ENCODE measurements at regions not wholly inside any gene's neighbourhood (a gene's known extent, or its start where the extent isn't known, plus 50 kb on each side); places are given as distances from the start of the nearest gene placed in this dataset.
"Not testable (repeated sequence)": the region's sequence is repeated elsewhere in the genome, so short reads cannot be mapped to it uniquely, and the experiment has no call there.

GRCh38 chr16:6704306-6704930 is 628.2 kb upstream of the RBFOX1 start:
- Histone ChIP-seq H3K27me3 (ENCODE audit: insufficient read depth, low read length) (no peaks in the 10 kb centered on the region), H3K4me1 (ENCODE audit: insufficient read depth, low read length) (no peaks in the 10 kb centered on the region), H2AFZ (ENCODE audit: low read depth, low read length) (no peak overlapping the region), H3K9me3 (ENCODE audit: low read length) (no peaks in the 10 kb centered on the region), H3K36me3 (ENCODE audit: insufficient read depth, low read length) (no peaks in the 10 kb centered on the region), H3K4me3 (ENCODE audit: low read length) (no peak overlapping the region)

- Histone ChIP-seq H3K9me3 (ENCODE audit: low read length) (no peaks in the 10 kb centered on the region), H3K27me3 (ENCODE audit: insufficient read depth, low read length) (no peaks in the 10 kb centered on the region), H2AFZ (ENCODE audit: low read depth, low read length) (no peak overlapping the region), H3K4me3 (ENCODE audit: low read length) (no peak overlapping the region), H3K4me1 (ENCODE audit: insufficient read depth, low read length) (no peaks in the 10 kb centered on the region), H3K36me3 (ENCODE audit: insufficient read depth, low read length) (no peaks in the 10 kb centered on the region)
Measured at GRCh38 chr16:6701096-6701495, 631.5 kb upstream of the RBFOX1 start.

- no peak overlapping the region for H3K4me3 ChIP-seq (ENCODE audit: low read length)
- H3K4me1 ChIP-seq (ENCODE audit: insufficient read depth, low read length): no peaks in the 10 kb centered on the region
- H3K9me3 ChIP-seq (ENCODE audit: low read length): no peaks in the 10 kb centered on the region
- no peaks in the 10 kb centered on the region for H3K27me3 ChIP-seq (ENCODE audit: insufficient read depth, low read length)
- H2AFZ ChIP-seq (ENCODE audit: low read depth, low read length): no peak overlapping the region
- no peaks in the 10 kb centered on the region for H3K36me3 ChIP-seq (ENCODE audit: insufficient read depth, low read length)
Measured at GRCh38 chr16:6698548-6698947, 634.1 kb upstream of the RBFOX1 start.

- H3K36me3 ChIP-seq (ENCODE audit: insufficient read depth, low read length): no peaks in the 10 kb centered on the region
- no peaks in the 10 kb centered on the region for H3K27me3 ChIP-seq (ENCODE audit: insufficient read depth, low read length)
- H2AFZ ChIP-seq (ENCODE audit: low read depth, low read length): no peak overlapping the region
Measured at GRCh38 chr16:6695666-6696065, 637.0 kb upstream of the RBFOX1 start.

GRCh38 chr16:6694636-6695035 is 638.0 kb upstream of the RBFOX1 start:
- Histone ChIP-seq H3K4me3 (ENCODE audit: low read length) (no peak overlapping the region), H2AFZ (ENCODE audit: low read depth, low read length) (no peak overlapping the region), H3K36me3 (ENCODE audit: insufficient read depth, low read length) (no peaks in the 10 kb centered on the region), H3K4me1 (ENCODE audit: insufficient read depth, low read length) (no peaks in the 10 kb centered on the region), H3K9me3 (ENCODE audit: low read length) (no peaks in the 10 kb centered on the region), H3K27me3 (ENCODE audit: insufficient read depth, low read length) (no peaks in the 10 kb centered on the region)

More at GRCh38 chr16:6695666-6696065, 637.0 kb upstream of the RBFOX1 start:
- no peaks in the 10 kb centered on the region for H3K4me1 ChIP-seq (ENCODE audit: insufficient read depth, low read length)
- H3K4me3 ChIP-seq (ENCODE audit: low read length): no peak overlapping the region
- no peaks in the 10 kb centered on the region for H3K9me3 ChIP-seq (ENCODE audit: low read length)

GRCh38 chr16:6693418-6693817 is 639.2 kb upstream of the RBFOX1 start:
- H3K9me3 ChIP-seq (ENCODE audit: low read length); H2AFZ ChIP-seq (ENCODE audit: low read depth, low read length); H3K4me3 ChIP-seq (ENCODE audit: low read length); H3K27me3 ChIP-seq (ENCODE audit: insufficient read depth, low read length); H3K36me3 ChIP-seq (ENCODE audit: insufficient read depth, low read length); H3K4me1 ChIP-seq (ENCODE audit: insufficient read depth, low read length): not testable (repeated sequence)

GRCh38 chr16:6692874-6693273 is 639.8 kb upstream of the RBFOX1 start:
- H3K4me1 ChIP-seq (ENCODE audit: insufficient read depth, low read length): no peaks in the 10 kb centered on the region
- H2AFZ ChIP-seq (ENCODE audit: low read depth, low read length): no peak overlapping the region
- H3K27me3 ChIP-seq (ENCODE audit: insufficient read depth, low read length): no peaks in the 10 kb centered on the region
- no peaks in the 10 kb centered on the region for H3K9me3 ChIP-seq (ENCODE audit: low read length)
- H3K36me3 ChIP-seq (ENCODE audit: insufficient read depth, low read length): no peaks in the 10 kb centered on the region
- H3K4me3 ChIP-seq (ENCODE audit: low read length): no peak overlapping the region

- no peak overlapping the region for H2AFZ ChIP-seq (ENCODE audit: low read depth, low read length)
- no peak overlapping the region for H3K4me3 ChIP-seq (ENCODE audit: low read length)
- no peaks in the 10 kb centered on the region for H3K4me1 ChIP-seq (ENCODE audit: insufficient read depth, low read length)
- H3K36me3 ChIP-seq (ENCODE audit: insufficient read depth, low read length): no peaks in the 10 kb centered on the region
- no peaks in the 10 kb centered on the region for H3K27me3 ChIP-seq (ENCODE audit: insufficient read depth, low read length)
- H3K9me3 ChIP-seq (ENCODE audit: low read length): no peaks in the 10 kb centered on the region
Measured at GRCh38 chr16:6690741-6691140, 641.9 kb upstream of the RBFOX1 start.

- no peaks in the 10 kb centered on the region for H3K27me3 ChIP-seq (ENCODE audit: insufficient read depth, low read length)
- H3K36me3 ChIP-seq (ENCODE audit: insufficient read depth, low read length): no peaks in the 10 kb centered on the region
- no peaks in the 10 kb centered on the region for H3K4me1 ChIP-seq (ENCODE audit: insufficient read depth, low read length)
- H3K9me3 ChIP-seq (ENCODE audit: low read length): no peaks in the 10 kb centered on the region
- H3K4me3 ChIP-seq (ENCODE audit: low read length): no peak overlapping the region
- no peak overlapping the region for H2AFZ ChIP-seq (ENCODE audit: low read depth, low read length)
Measured at GRCh38 chr16:6689643-6690042, 643.0 kb upstream of the RBFOX1 start.

GRCh38 chr16:6687593-6687992 is 645.1 kb upstream of the RBFOX1 start:
- H3K4me3 ChIP-seq (ENCODE audit: low read length): no peak overlapping the region
- no peak overlapping the region for H2AFZ ChIP-seq (ENCODE audit: low read depth, low read length)
- H3K27me3 ChIP-seq (ENCODE audit: insufficient read depth, low read length): no peaks in the 10 kb centered on the region
- H3K36me3 ChIP-seq (ENCODE audit: insufficient read depth, low read length): no peaks in the 10 kb centered on the region
- H3K4me1 ChIP-seq (ENCODE audit: insufficient read depth, low read length): no peaks in the 10 kb centered on the region
- no peaks in the 10 kb centered on the region for H3K9me3 ChIP-seq (ENCODE audit: low read length)

- Histone ChIP-seq H2AFZ (ENCODE audit: low read depth, low read length) (no peak overlapping the region), H3K27me3 (ENCODE audit: insufficient read depth, low read length) (no peaks in the 10 kb centered on the region), H3K36me3 (ENCODE audit: insufficient read depth, low read length) (no peaks in the 10 kb centered on the region), H3K4me3 (ENCODE audit: low read length) (no peak overlapping the region), H3K9me3 (ENCODE audit: low read length) (no peaks in the 10 kb centered on the region), H3K4me1 (ENCODE audit: insufficient read depth, low read length) (no peaks in the 10 kb centered on the region)
Measured at GRCh38 chr16:6684076-6684673, 648.5 kb upstream of the RBFOX1 start.

- H3K27me3 ChIP-seq (ENCODE audit: insufficient read depth, low read length): no peaks in the 10 kb centered on the region
- no peaks in the 10 kb centered on the region for H3K4me1 ChIP-seq (ENCODE audit: insufficient read depth, low read length)
- no peaks in the 10 kb centered on the region for H3K36me3 ChIP-seq (ENCODE audit: insufficient read depth, low read length)
- no peaks in the 10 kb centered on the region for H3K9me3 ChIP-seq (ENCODE audit: low read length)
- H2AFZ ChIP-seq (ENCODE audit: low read depth, low read length): no peak overlapping the region
- H3K4me3 ChIP-seq (ENCODE audit: low read length): no peak overlapping the region
Measured at GRCh38 chr16:6682142-6682811, 650.4 kb upstream of the RBFOX1 start.

GRCh38 chr16:6678586-6678985 is 654.1 kb upstream of the RBFOX1 start:
- Histone ChIP-seq H3K9me3 (ENCODE audit: low read length) (no peaks in the 10 kb centered on the region), H3K36me3 (ENCODE audit: insufficient read depth, low read length) (no peaks in the 10 kb centered on the region), H3K4me3 (ENCODE audit: low read length) (no peak overlapping the region), H3K27me3 (ENCODE audit: insufficient read depth, low read length) (no peaks in the 10 kb centered on the region), H3K4me1 (ENCODE audit: insufficient read depth, low read length) (no peaks in the 10 kb centered on the region), H2AFZ (ENCODE audit: low read depth, low read length) (no peak overlapping the region)

All from neuron (in vitro differentiated cells).